Inferior parietal cortex (tissue), 1 donor: ENCODE measurements at regions not wholly inside any gene's neighbourhood (a gene's known extent, or its start where the extent isn't known, plus 50 kb on each side); places are given as distances from the start of the nearest gene placed in this dataset.

Source experiments
- DNase-seq: peaks from one replicate; pipeline ENCODE4 v3.0.0-alpha.2; 2016; ENCODE audit errors: extremely low spot score

GRCh38 chr7:16320099-16320660 lies 101.2 kb downstream of the CRPPA start:
- DNase-seq = no peak

DNA sequence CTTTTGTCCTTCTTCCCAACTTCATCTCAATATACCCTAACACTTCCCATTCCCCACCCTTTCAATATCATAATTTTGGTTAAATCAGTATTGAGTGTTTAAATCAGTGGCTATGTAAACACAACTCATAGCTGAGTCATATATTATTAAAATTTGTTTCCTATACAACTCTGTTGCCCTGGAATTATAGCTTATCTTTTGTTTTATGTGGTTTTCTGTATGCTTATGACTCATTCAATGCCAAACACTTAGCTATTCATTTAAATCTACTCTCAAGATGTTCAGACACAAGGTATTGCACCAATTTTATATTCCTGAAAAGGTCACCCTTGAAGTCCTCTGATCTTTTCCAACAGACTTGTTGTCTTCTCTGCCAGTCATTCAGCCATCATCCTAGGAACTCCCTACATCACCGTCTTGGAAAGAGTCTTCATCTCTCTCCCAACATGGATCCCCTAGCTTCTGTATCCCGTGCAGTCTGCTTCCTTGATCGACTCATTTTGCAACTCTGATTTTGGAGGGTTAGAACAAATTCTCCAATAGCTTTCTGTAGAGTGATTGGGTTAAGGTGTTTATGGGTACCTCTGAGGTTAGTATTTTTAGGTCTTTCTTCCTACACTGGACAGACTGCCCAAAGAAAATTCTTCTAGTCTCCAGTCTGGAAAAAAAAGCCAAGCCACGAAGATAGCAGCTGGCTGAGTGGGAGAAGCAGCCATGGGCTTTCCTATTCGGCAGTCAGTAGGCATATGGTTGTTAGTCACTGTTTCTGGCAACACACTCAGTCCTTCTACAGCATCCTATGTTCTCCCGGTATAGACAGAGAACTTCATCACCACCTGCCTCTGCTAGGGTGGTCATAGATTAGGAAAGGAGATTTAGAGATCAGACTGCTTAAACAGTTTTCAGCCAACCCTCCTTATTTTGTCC lies 102.1 kb downstream of the CRPPA start:
- peak; percentile 63 for DNase-seq

DNA sequence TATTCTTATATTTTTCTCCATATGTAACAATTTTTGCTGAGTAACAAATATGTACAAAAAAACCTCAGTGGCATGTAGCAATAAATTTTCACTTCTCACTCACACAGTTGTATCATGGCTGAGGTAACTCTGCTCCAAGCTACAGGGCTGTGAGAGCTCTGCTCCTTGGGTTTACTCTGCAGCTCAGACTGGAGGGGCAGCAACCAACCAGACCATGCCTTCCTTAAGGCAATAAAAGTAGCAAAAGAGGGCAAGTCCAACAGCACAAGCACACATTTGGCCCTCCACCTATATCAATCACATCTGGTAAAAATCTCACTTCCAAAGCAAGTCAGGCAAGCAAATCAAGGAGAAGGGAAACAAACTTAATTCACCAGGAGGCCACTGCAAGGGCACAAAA lies 102.9 kb downstream of the CRPPA start:
- DNase-seq = no peak

DNA sequence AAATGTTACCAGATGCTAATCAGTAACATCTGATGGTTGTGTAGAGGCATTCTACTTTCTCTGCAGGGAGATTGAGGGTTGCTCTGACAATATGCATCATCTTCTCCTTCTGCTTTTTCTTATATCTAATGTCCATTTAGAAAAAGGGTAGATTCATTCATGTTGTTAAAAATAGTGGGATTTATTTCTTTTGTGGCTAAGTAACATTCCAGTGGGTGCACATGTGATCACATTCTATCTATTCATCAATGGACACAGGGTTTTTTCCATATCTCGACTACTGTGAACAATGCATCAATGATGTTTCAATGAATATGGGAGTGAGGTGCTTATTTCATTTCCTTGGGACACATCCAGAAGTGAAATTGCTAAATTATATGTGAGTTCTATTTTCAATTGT lies 103.9 kb downstream of the CRPPA start:
- no peak for DNase-seq

GRCh38 chr7:16315280-16315679 lies 106.1 kb downstream of the CRPPA start:
- no peak for DNase-seq

DNA sequence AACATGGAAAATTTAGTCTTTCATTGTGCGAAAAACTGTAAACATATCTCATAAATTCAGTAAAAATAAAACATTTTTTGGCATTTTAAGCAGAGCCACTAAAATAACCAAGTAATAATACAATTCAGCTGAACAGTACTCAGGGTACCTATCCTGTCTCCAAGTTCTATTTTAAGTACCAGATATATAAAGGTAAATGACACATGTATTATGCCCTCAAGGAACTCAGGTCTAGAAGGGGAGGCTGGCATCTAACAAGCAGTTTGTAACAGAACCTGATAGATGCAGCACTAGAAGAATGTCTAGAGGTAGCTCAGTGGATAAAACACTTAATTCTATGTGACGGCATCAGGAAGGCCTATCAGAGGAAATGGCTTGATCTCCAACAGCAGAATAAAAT lies 112.2 kb downstream of the CRPPA start:
- DNase-seq = no peak

- DNase-seq = no peak
These were observed 120.0 kb downstream of the CRPPA start for GRCh38 chr7:16301291-16301690.

- DNase-seq = no peak
These were observed 120.9 kb downstream of the CRPPA start for GRCh38 chr7:16300361-16300895.

- no peak for DNase-seq
These were observed 121.5 kb downstream of the CRPPA start for GRCh38 chr7:16299853-16300252.

DNA sequence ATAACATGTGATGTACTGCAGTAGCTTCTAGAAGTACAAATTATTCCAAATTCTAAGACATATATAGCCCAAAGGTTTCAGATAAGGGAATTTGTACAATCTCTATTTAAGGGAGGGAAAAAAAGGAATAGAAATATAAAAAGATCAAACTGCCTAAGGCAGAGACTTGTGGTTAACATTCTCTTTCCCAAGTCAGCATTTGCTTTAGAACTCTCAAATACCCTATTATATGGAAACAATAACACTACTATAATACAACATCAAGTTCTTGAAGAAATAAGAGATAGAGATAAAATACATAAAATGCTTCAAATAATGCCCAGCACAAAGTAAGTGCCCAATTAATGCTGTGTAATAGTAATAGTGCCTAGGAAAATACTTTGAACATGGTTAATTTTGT lies 123.1 kb downstream of the CRPPA start:
- no peak for DNase-seq

DNA sequence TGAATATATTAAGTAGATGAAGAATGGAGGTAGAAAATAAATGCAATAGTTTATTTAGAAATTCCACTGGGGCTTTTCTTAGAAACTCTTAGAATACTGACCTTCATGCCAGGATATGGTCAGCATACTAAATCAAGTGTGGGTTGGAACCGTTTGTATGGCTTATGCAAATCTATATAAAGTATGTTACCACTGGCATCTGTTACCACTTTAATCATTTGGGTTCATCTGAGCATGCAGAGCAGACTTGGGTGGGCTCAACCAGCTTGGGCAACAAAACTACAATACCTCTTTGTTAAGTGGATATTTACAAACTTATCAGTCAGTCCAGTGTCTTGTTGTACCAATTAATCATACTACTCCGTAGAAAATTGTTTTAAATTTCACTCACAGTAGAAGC lies 125.8 kb downstream of the CRPPA start:
- no peak for DNase-seq

GRCh38 chr7:16293669-16294425 lies 127.5 kb downstream of the CRPPA start:
- no peak for DNase-seq

- DNase-seq = no peak
These were observed 136.8 kb downstream of the CRPPA start for GRCh38 chr7:16284581-16284980.

GRCh38 chr7:16278167-16278787 lies 143.1 kb downstream of the CRPPA start:
- DNase-seq = no peak

DNA sequence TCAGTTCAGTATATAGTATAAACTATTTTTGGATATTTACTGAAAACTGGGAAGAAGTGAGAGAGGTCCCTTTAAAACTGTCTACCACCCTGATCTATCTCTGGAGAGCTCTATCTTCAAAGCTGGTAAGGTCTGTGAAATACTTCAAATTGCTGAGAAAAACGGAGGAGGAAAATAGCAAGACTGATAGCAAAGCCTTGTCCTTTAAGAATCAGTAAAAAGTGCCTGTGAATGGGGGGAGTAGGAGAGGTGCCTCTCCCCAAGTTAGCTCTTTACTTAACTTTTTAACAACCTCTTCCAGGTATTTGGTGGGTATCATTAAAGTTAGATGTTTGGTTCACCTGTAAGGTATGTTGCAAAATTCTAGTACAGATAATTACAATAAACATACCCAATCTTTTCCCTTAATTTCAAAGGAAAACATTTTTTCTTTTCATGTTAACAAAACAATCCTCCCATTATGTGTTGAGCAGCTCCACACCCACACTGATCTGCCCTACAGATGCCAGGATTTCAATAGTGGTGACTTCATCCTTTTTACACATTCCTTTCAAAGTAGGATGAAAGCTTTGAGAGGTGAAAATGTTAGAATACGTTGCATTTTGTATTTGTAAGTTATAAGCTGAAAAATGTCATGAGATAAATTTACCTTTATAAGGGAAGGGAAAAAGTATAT lies 149.2 kb downstream of the CRPPA start:
- DNase-seq = no peak

DNA sequence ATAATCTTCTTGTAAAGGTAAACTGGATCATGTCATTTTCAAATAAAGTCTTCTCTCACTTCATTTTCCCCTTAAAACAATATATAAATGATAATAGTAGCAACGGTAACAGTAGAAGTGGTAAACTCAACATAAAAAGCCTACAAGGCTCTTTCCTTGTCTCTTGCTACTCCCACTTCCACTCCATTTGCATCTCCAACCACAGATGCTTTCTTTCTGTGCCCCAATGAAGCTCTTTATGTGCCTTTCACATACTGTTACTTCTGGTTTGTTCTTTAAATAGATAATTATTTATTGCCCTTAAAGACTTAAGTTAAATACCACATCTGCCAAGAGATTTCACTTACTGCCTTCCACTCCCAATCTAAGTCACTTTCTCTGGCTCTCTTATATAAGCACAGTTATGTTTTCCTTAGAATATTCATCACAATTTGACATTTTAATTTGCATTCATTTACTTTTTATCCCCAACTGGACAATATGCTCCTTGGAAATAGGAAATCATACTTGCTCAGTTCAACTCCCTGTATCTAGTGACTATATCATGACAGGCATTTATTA lies 149.9 kb downstream of the CRPPA start:
- DNase-seq = no peak

DNA sequence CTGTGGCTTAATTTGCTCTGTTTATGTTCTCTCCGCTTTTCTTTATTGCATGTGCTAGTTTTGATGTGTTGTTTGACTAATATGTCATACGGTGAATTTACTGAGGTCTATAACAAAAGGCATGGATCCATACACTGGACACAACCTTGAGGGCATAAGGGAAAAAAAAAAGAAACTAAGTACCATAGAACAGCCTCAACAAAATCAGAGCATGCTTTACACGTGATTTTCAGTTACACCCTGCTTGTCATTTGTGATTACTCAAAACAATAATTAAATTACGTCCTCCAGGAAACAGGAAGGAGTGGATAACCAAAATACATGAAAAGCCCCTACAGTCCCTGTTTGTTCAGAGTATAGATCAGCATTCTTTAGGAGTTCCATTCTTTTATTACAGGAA lies 150.5 kb downstream of the CRPPA start:
- no peak for DNase-seq

GRCh38 chr7:16268821-16269768 lies 152.2 kb downstream of the CRPPA start:
- DNase-seq = peak; percentile 52

- no peak for DNase-seq
These were observed 153.2 kb downstream of the CRPPA start for GRCh38 chr7:16267953-16268820.
